HG03025 (cell line): ENCODE measurements at regions not wholly inside any gene's neighbourhood (a gene's known extent, or its start where the extent isn't known, plus 50 kb on each side); places are given as distances from the start of the nearest gene placed in this dataset.

Experiments
- ATAC-seq: cut with Tn5 transposase; IDR thresholded peaks from one replicate; pipeline ENCODE4 v1.9.1; 2021; ENCODE audit warnings: mild to moderate bottlenecking, moderate library complexity; ENCODE audit not compliant: unreplicated experiment, low FRiP score

GRCh38 chr19:28899703-28900102, 313.2 kb downstream of the UQCRFS1 start:
- no peak for ATAC-seq

GRCh38 chr19:28898249-28898648, 314.7 kb downstream of the UQCRFS1 start:
- ATAC-seq = no peak

- ATAC-seq = no peak
Observed at GRCh38 chr19:28889941-28890670, 322.8 kb downstream of the UQCRFS1 start.

GRCh38 chr19:28887920-28888618, 324.9 kb downstream of the UQCRFS1 start:
- no peak for ATAC-seq

GRCh38 chr19:28886708-28887107, 326.2 kb downstream of the UQCRFS1 start:
- ATAC-seq = no peak

- no peak for ATAC-seq
Observed at GRCh38 chr19:28885965-28886364, 327.0 kb downstream of the UQCRFS1 start.

- no peak for ATAC-seq
Observed at GRCh38 chr19:28884786-28885476, 328.0 kb downstream of the UQCRFS1 start.

- no peak for ATAC-seq
Observed at GRCh38 chr19:28883241-28883693, 329.7 kb downstream of the UQCRFS1 start.

- no peak for ATAC-seq
Observed at GRCh38 chr19:28882818-28883217, 330.1 kb downstream of the UQCRFS1 start.

GRCh38 chr19:28881616-28882015, 331.3 kb downstream of the UQCRFS1 start:
- no peak for ATAC-seq

GRCh38 chr19:28880735-28881401, 332.1 kb downstream of the UQCRFS1 start:
- ATAC-seq = no peak

GRCh38 chr19:28878862-28879566, 333.9 kb downstream of the UQCRFS1 start:
- ATAC-seq = no peak

GRCh38 chr19:28876609-28877123, 336.3 kb downstream of the UQCRFS1 start:
- no peak for ATAC-seq

- no peak for ATAC-seq
Observed at GRCh38 chr19:28874742-28875141, 338.2 kb downstream of the UQCRFS1 start.

- ATAC-seq = no peak
Observed at GRCh38 chr19:28873301-28873700, 339.6 kb downstream of the UQCRFS1 start.

GRCh38 chr19:28871099-28871725, 341.7 kb downstream of the UQCRFS1 start:
- ATAC-seq = no peak

GRCh38 chr19:28869459-28869858, 343.5 kb downstream of the UQCRFS1 start:
- no peak for ATAC-seq

- no peak for ATAC-seq
Observed at GRCh38 chr19:28868836-28869235, 344.1 kb downstream of the UQCRFS1 start.

- no peak for ATAC-seq
Observed at GRCh38 chr19:28867978-28868377, 345.0 kb downstream of the UQCRFS1 start.
